HepG2 (cell line): ENCODE measurements at regions not wholly inside any gene's neighbourhood (a gene's known extent, or its start where the extent isn't known, plus 50 kb on each side); places are given as distances from the start of the nearest gene placed in this dataset.

Experiments
- ARID5B ChIP-seq: IDR thresholded peaks from 2 replicates; pipeline ENCODE4 v1.4.0; 2020; ENCODE audit warnings: mild to moderate bottlenecking, missing genetic modification reagents
- CREB1 ChIP-seq, 2 experiments: fragments of 450-650 bp in 1 of 2; IDR thresholded peaks; 2 replicates each; pipeline ENCODE4 v1.6.1; 2016 to 2017; ENCODE audit warnings: control low read depth in 1 of 2, mild to moderate bottlenecking in 1 of 2, missing compliant biosample characterization in 1 of 2, missing genetic modification characterization in 1 of 2
- FOXA1 ChIP-seq, 2 experiments: fragments of 450-650 bp in 1 of 2; sonication (generic) in 1 of 2; formaldehyde crosslinking in 1 of 2; IDR thresholded peaks; 2 replicates each; pipeline versions ENCODE4 v1.4.0 to v1.6.1; 2016 to 2020; ENCODE audit warnings: missing genetic modification reagents in 1 of 2
- FOXP4 ChIP-seq: sonication (generic); formaldehyde crosslinking; IDR thresholded peaks from 2 replicates; pipeline ENCODE4 v1.4.0; 2020; ENCODE audit warnings: missing genetic modification reagents
- HMG20A ChIP-seq: IDR thresholded peaks from 2 replicates; pipeline ENCODE4 v1.6.1; 2016; ENCODE audit warnings: borderline replicate concordance
- HNF1A ChIP-seq, 2 experiments: sonication (generic) in 1 of 2; formaldehyde crosslinking in 1 of 2; IDR thresholded peaks; 2 replicates each; pipeline versions ENCODE4 v1.4.0 to v1.6.1; 2016 to 2020; ENCODE audit warnings: borderline replicate concordance in 1 of 2, low read depth in 1 of 2, mild to moderate bottlenecking in 1 of 2, missing genetic modification reagents in 1 of 2
- NR2F6 ChIP-seq, 2 experiments: IDR thresholded peaks; 2 replicates each; pipeline ENCODE4 v1.6.1; 2016; ENCODE audit warnings: antibody characterized with exemption in 1 of 2, mild to moderate bottlenecking in 1 of 2
- ZGPAT ChIP-seq: IDR thresholded peaks from 2 replicates; pipeline ENCODE4 v1.6.1; 2016; ENCODE audit warnings: mild to moderate bottlenecking
- ZNF609 ChIP-seq: sonication (generic); formaldehyde crosslinking; IDR thresholded peaks from 2 replicates; pipeline ENCODE4 v1.4.0; 2020; ENCODE audit warnings: mild to moderate bottlenecking, missing genetic modification reagents, borderline replicate concordance

- TF ChIP-seq HNF1A (IDR thresholded peaks at IDR 0.05; ENCODE audit: low read depth) (no peak), HNF1A (CRISPR knock-in tag; IDR thresholded peaks at IDR 0.05; ENCODE audit: borderline replicate concordance) (no peak), NR2F6 (IDR thresholded peaks at IDR 0.05) (peak; percentile 87), NR2F6 (CRISPR knock-in tag; IDR thresholded peaks at IDR 0.05) (peak; percentile 73), ZNF609 (CRISPR knock-in tag) (peak; percentile 58; the same call in 1 of the 2 replicates), HMG20A (CRISPR knock-in tag) (peak; percentile 63; the same call in 1 of the 2 replicates), ZGPAT (CRISPR knock-in tag) (0 out of 2 replicates have a peak, but pooled peaks have one; percentile 35), FOXP4 (CRISPR knock-in tag) (0 out of 2 replicates have a peak, but pooled peaks have one; percentile 17), FOXA1 (IDR thresholded peaks at IDR 0.05) (no peak), FOXA1 (CRISPR knock-in tag; IDR thresholded peaks at IDR 0.05) (peak; percentile 64; the same call in 1 of the 2 replicates), ARID5B (CRISPR knock-in tag) (peak; percentile 79), CREB1 (IDR thresholded peaks at IDR 0.05) (no peak), CREB1 (CRISPR knock-in tag; IDR thresholded peaks at IDR 0.05) (0 out of 2 replicates have a peak, but pooled peaks have one; percentile 12)
Observed at GRCh38 chr3:34013818-34014570, 215.6 kb downstream of the PDCD6IP start (continued).
